ENCODE measurements at regions not wholly inside any gene's neighbourhood (a gene's known extent, or its start where the extent isn't known, plus 50 kb on each side); places are given as distances from the start of the nearest gene placed in this dataset.

DNA sequence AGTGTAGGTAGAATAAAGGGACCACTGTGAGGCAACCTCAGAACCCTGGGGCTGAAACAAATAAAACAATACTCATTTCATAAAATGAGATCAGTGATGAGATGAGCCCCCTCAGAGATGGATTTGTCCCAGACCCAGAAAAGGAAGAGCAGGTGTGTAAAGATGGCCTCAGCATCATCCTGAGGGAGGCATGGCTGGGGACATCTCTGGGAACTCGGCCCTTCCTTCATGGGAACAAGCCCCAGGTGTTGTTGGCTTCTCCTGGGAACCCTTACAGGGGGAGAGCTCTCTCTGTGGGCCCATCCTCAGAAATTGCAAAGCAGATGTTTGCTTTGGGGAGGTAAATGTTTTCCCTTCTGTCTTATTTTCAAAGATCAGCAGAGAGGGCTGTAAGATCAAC, 133.2 kb upstream of the USP24 start:
- TF ChIP-seq, protein P1, sequence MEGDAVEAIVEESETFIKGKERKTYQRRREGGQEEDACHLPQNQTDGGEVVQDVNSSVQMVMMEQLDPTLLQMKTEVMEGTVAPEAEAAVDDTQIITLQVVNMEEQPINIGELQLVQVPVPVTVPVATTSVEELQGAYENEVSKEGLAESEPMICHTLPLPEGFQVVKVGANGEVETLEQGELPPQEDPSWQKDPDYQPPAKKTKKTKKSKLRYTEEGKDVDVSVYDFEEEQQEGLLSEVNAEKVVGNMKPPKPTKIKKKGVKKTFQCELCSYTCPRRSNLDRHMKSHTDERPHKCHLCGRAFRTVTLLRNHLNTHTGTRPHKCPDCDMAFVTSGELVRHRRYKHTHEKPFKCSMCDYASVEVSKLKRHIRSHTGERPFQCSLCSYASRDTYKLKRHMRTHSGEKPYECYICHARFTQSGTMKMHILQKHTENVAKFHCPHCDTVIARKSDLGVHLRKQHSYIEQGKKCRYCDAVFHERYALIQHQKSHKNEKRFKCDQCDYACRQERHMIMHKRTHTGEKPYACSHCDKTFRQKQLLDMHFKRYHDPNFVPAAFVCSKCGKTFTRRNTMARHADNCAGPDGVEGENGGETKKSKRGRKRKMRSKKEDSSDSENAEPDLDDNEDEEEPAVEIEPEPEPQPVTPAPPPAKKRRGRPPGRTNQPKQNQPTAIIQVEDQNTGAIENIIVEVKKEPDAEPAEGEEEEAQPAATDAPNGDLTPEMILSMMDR (IDR thresholded peaks at IDR 0.05), result no peak
- no peak for TF ChIP-seq POLR2A (IDR thresholded peaks at IDR 0.05)
- TF ChIP-seq EP300 (IDR thresholded peaks at IDR 0.05), result no peak

Measured in ovary (tissue), 3 donors.